GM19455 (cell line): ENCODE measurements at regions not wholly inside any gene's neighbourhood (a gene's known extent, or its start where the extent isn't known, plus 50 kb on each side); places are given as distances from the start of the nearest gene placed in this dataset.

Source experiments
- ATAC-seq: cut with Tn5 transposase; IDR thresholded peaks from one replicate; pipeline ENCODE4 v1.9.1; 2021; ENCODE audit not compliant: unreplicated experiment

DNA sequence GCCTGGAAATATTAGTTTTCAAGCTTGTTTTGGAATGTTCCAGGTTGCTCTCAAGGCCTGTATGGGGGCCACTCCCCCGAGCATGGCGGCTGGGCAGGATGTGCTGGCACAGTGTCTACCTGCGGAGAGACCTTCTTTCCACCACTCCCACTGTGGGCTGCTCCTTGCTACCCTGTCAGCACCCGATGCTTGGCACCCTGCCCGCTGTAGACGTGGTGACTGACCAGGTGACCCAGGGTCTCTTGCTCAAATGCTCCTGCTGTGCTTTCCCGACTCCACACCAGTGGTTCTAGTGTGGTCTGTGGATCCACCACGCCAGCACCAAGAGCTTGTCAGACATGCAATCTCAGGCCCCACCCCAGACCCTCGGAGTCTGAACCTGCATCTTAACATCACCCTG is 213.3 kb downstream of the SH3BP4 start:
- ATAC-seq = no peak

DNA sequence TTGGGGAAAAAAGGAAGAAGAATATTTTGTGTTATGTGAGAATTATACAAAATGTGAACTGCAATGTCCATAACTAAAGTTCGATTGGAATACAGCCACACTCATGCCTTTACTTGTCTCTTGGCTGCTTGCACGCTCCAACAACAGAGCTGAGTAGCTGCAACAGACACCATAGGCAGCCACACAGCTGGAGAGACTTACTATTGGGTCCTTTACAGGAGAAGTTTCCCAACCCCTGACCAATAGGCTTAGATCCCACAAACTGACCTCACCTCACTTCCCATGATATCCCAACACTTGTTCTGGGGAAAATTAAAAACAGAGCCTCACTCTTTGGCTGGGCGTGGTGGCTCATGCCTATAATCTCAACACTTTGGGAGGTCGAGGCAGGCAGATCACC is 213.8 kb downstream of the SH3BP4 start:
- ATAC-seq = no peak

- no peak for ATAC-seq
Observed at GRCh38 chr2:235168174-235168979, 216.6 kb downstream of the SH3BP4 start.

DNA sequence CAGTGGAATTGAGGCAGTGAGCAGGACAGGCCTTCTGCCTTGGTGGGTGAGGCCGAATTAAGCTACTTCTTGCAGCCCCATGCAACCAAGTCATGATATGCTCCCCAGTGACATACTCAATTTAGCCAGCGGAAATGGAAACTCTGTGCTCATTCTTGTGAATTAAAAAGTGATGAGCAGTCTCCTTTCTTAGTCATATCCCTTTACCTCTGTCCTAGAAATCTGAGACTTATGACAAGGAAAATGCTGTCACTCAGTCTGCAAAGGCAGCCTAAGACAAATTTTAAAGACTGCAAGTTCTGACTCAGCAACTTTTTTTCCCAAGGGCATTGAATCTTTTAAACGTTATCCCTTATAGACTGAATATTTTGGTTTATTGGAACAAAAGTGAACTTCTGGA is 218.2 kb downstream of the SH3BP4 start:
- ATAC-seq = no peak

GRCh38 chr2:235170536-235171521 is 219.0 kb downstream of the SH3BP4 start:
- ATAC-seq = no peak

DNA sequence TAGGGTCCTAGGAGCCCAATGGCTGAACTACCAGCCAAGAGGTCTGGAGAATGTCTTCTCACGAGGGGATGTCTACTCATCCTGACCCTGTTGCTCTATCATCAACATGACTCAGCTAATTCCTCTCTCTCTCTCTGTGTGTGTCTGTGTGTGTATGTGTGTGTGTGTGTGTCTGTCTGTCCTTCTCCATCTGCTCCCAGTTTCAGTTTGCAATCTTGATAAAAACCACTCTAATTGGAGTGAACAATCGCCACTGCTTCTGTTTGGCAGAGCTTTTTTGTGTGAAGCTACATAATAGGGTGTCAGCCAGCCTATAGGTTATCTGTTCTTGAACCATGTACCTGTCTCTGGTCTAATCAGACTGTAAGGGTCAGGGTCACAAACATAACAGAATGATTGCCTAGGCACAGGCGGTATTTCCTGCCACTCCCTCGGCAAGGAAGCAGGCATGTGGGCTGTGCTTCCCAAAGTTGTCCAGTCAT is 219.8 kb downstream of the SH3BP4 start:
- ATAC-seq = no peak

- no peak for ATAC-seq
Observed at GRCh38 chr2:235180642-235181041, 228.8 kb downstream of the SH3BP4 start.

DNA sequence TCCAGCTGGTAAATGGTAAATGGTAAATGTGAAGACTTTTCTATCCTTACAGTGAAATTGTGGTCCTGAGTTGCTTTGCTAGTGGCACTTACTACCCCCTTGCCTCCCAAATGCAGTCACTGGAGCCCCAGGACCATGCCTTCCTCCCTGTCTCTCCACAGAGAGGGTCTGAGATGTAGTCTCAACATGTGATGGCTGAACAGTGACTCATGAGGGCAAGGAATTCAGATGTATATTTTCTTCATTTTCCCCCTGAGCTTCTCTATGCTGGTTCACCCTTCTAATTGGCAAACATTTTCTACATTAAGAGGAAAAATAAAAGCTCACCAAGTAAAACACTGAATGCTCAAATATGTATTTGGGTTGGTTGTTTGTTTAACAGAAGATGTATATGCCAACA is 232.0 kb downstream of the SH3BP4 start:
- no peak for ATAC-seq

DNA sequence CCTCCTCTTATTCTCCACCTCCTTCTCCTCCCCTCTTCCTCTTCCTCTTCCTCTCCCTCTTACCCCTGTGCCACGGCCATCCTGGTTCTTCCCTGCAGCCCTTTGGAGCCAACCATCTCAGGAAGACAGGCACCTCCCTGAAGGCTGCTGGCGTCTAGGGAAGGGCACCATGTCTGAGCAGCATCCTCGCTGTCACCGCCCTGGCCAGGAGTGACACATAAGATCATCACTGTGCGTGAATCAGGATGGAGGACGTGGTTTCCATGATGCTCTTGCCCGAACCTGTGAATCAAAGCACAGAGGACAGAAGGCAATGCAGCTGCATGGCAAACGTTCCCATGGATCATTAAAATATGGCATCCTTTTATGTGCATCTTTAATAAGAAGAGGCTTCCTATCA is 236.0 kb downstream of the SH3BP4 start:
- no peak for ATAC-seq

- no peak for ATAC-seq
Observed at GRCh38 chr2:235191486-235191885, 239.7 kb downstream of the SH3BP4 start.

DNA sequence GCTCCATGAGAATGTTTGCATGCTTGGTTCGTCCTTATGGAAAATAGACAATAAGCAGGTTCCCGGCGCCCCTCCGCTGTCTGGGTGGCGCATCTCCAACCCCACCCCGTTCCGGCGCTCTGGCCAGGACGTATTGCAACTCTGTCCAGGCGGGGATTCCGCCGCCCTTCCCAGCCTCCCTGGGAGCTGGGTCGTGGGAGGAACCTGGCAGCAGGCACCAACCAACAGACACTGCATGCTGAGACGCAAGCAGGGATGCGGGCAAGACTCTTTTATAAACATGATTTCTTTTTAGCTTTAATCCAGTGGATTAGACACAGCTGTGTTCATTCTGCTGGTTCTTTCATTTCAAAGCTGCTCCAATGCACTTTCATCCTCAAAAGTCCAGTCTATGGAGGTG is 240.2 kb downstream of the SH3BP4 start:
- ATAC-seq = no peak

GRCh38 chr2:235194351-235194750 is 242.5 kb downstream of the SH3BP4 start:
- no peak for ATAC-seq

- no peak for ATAC-seq
Observed at GRCh38 chr2:235194836-235195235, 243.0 kb downstream of the SH3BP4 start.

- no peak for ATAC-seq
Observed at GRCh38 chr2:235195921-235196320, 244.1 kb downstream of the SH3BP4 start.

DNA sequence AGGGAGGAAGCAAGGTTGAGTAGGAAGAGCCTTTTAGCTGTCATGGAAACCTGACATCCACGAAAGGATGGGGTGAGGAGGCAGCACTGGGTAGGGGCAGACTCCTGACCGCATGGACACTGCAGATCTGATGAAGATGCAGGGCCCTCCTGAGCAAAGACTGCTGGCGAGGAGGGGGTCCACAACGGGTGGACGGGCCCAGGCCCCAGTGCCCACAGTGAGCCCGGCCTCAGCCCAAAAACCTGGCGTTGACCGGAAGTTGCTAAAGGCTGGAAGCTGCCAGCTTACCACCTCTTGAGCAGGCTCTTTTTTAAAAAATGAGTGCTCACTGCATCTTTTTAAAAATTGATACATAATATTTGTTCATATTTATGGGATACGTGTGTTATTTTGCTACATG is 247.3 kb downstream of the SH3BP4 start:
- ATAC-seq = no peak

GRCh38 chr2:235200216-235200615 is 248.4 kb downstream of the SH3BP4 start:
- no peak for ATAC-seq

DNA sequence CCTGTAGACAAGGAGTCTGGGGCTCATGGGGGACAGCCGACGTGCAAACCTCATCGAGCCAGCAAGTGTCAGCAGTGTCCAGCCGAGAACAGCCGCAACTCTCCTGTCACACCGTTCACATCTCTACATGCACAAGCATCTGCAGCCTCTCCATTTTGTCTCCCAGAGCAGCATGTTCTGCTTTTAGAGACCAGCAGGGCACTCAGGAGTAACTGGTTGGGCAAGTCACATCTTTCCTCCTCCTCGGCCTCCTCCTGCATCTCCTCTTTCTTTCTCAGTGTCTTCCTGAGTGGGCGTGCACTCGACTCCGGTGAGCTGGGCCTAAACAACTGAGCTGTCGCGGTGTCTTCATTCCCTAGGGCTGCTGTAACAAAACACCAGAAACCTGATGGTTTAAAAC is 249.9 kb downstream of the SH3BP4 start:
- no peak for ATAC-seq

DNA sequence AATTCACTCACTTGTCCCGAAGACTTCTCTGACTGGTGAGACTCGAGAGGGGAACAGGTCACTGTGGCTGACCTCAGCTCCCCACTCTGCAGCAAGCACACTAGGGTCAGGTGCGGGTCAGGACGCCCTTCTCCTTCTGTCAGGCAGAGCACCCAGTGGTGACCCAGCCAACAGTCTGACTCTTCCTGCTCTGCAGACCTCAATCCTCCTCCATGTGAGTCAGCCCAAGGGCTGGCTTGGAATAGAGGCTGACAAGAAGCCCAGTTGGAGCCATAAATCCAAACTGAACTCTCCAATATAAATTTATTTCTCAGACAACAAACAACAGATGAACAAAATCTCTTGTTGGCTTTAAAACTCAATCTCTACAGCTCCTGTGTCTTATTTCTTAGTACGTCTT is 253.1 kb downstream of the SH3BP4 start:
- ATAC-seq = no peak

DNA sequence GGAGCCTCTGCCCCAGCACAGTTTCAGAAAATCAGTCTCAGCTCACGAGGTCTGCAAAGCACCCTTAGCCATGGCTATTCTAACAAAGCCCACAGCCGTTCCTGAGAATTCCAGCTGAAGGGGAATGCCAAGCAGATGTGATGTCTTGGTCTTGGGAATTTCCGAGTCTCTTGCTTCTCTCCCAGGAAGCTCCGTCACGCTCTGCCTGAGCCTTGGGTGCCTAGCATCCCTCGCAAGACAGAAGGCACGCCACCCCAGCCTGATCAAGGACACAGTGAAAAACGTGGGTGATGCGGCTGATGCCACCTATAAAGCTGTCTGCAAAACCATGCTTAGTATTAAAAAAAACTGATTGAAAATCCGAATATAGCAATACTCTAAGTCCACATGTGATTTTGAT is 254.6 kb downstream of the SH3BP4 start:
- ATAC-seq = no peak

DNA sequence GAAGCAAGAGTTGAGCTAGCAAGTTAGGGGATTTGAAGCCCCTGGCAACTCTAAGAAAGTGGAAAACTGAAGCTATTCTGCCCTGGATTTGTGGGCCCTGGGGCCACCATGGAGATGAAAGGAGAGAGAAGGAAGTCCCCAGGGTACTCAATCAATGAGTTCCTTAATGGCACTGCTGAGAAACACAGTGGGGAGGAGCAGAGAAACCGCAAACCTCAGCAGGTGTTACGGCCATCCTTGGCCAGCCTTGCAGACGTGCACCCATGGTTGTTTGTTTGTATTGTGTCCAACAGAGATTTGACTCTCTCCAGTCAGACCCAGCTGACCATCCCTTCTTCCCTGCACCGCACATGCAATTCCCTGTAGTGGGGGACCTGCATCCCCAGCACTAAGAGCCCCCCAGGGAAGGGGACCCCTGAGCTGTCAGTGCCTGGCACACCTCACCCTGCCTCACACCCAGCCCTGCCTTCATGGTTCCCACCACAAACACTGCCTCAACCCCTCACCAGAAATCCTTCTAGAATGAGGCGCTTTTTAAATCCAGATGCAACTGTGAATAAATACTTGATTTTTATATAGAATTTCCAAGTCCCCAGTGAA is 255.3 kb downstream of the SH3BP4 start:
- no peak for ATAC-seq

DNA sequence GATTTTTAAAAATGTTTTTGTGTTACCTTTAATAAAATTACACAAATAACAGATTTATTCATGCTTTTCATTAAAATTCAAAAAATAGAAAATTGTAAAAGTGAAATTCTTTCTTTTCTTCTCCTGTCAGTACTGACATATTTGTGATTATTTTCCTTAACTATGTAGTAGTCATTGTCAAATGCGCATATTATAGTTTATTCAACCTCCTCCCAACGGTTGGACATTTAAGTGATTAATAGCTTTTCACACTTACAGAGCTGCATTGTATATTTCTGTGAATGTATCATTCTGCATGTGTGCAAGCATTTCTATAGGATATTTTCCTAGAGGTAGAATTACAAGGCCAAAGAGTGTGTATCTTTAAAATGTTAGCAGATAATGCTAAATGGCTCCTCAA is 259.2 kb downstream of the SH3BP4 start:
- no peak for ATAC-seq
